ENCODE measurements at regions not wholly inside any gene's neighbourhood (a gene's known extent, or its start where the extent isn't known, plus 50 kb on each side); places are given as distances from the start of the nearest gene placed in this dataset.

DNA sequence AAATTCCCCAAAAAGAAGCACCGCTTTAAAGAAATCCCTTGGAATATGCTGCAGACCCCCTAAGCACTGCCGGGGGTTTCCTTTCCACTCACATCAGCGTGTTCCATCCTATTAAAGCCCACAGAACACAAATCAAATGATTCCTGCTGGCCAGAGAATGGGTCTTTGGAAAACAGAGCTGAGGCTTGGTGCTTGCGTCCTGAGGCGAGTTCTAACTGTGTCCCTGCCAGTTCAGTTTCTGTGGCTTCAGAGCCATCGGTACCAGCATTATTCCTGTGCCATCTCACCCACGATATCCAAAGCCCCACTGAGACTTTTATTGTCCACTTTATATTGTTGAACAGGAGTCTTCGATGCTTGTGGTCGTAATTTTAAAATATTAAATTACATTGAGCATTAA lies 142.0 kb upstream of the SYT13 start:
- TF ChIP-seq, protein P1, sequence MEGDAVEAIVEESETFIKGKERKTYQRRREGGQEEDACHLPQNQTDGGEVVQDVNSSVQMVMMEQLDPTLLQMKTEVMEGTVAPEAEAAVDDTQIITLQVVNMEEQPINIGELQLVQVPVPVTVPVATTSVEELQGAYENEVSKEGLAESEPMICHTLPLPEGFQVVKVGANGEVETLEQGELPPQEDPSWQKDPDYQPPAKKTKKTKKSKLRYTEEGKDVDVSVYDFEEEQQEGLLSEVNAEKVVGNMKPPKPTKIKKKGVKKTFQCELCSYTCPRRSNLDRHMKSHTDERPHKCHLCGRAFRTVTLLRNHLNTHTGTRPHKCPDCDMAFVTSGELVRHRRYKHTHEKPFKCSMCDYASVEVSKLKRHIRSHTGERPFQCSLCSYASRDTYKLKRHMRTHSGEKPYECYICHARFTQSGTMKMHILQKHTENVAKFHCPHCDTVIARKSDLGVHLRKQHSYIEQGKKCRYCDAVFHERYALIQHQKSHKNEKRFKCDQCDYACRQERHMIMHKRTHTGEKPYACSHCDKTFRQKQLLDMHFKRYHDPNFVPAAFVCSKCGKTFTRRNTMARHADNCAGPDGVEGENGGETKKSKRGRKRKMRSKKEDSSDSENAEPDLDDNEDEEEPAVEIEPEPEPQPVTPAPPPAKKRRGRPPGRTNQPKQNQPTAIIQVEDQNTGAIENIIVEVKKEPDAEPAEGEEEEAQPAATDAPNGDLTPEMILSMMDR (IDR thresholded peaks at IDR 0.05; ENCODE audit: insufficient read depth in 1 of 2, low read depth in 1 of 2, low read length in 1 of 2, severe bottlenecking in 1 of 2, unreplicated experiment in 1 of 2), result no peak
- CTCF ChIA-PET, result no interaction called here
- H3K36me3 Mint-ChIP-seq (ENCODE audit: insufficient read depth, unreplicated experiment), result peaks cover 6% of the 10 kb centered on the region
- intact Hi-C loops (cut with micrococcal nuclease; ENCODE audit: unreplicated experiment), result no loop called here
- peaks cover 3% of the 10 kb centered on the region for H3K27me3 ChIP-seq (replicated peaks; ENCODE audit: control insufficient read depth, insufficient read depth, low read length)
- H3K4me3 ChIP-seq (ENCODE audit: low read depth, low read length), result no peak overlapping the region
- H3K36me3 ChIP-seq (ENCODE audit: control insufficient read depth, insufficient read depth, low read length), result no peaks in the 10 kb centered on the region
- H3K4me1 ChIP-seq, result no peaks in the 10 kb centered on the region
- no peaks in the 10 kb centered on the region for H3K4me1 Mint-ChIP-seq (ENCODE audit: low read depth, unreplicated experiment)
- POLR2A ChIA-PET, result no interaction called here
- H3K9me3 ChIP-seq, result no peaks in the 10 kb centered on the region
- DNase-seq, result no peak
- H3K27me3 Mint-ChIP-seq (ENCODE audit: insufficient read depth, unreplicated experiment), result peaks cover 29% of the 10 kb centered on the region
- H3K9me3 Mint-ChIP-seq (ENCODE audit: unreplicated experiment), result no peaks in the 10 kb centered on the region
- H3K27ac Mint-ChIP-seq (ENCODE audit: unreplicated experiment), result no peak overlapping the region
- BruUV-seq (replicated peaks), result no TSS peak
- no peak overlapping the region for H3K4me3 Mint-ChIP-seq (ENCODE audit: unreplicated experiment)

DNA sequence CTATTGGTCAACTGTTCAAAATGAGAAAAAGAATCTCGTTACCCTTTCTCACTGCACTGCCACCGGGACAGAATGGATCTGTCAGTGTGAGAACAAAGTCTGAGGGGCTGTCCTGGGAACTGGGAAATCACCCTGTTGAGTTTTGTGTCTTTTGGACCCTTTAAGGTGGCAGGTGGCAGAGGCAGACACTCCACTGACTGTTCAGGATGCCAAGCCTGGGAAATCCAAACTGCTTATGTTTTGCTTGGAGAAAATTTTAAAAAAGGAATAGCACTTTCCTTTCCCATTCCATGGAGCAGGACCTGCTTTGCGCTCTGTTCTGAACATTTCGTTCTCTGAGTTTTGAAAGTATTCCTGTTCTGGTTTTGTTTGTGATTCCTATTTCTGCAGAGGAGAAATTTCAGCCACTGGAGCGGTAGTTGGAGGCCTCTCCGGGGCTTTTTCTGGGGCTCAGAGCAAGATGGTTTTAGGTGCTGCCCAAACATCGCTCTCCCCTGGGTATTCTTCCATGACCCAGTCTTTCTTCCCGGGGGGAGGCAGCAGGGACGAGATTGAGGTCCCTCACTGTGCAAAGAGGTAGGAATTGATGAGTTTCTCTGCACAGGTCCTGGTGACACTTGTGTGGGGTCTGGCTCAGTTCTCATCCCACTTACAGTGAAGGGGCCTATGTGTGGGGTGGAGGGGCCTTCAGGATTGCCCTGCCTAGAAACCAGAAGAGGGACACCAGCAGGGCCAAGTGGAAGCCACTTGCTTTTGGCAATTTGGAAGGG lies 138.5 kb upstream of the SYT13 start:
- no peaks in the 10 kb centered on the region for H3K36me3 ChIP-seq (ENCODE audit: control insufficient read depth, insufficient read depth, low read length)
- no peak overlapping the region for H3K4me3 Mint-ChIP-seq (ENCODE audit: unreplicated experiment)
- ChIA-PET CTCF (no interaction called here), POLR2A (no interaction called here)
- H3K27me3 ChIP-seq (replicated peaks; ENCODE audit: control insufficient read depth, insufficient read depth, low read length), result peaks cover 4% of the 10 kb centered on the region
- H3K27me3 Mint-ChIP-seq (ENCODE audit: insufficient read depth, unreplicated experiment), result peaks cover 26% of the 10 kb centered on the region
- no TSS peak for BruUV-seq (replicated peaks)
- TF ChIP-seq, protein P1 (IDR thresholded peaks at IDR 0.05; ENCODE audit: insufficient read depth in 1 of 2, low read depth in 1 of 2, low read length in 1 of 2, severe bottlenecking in 1 of 2, unreplicated experiment in 1 of 2), result no peak
- H3K4me3 ChIP-seq (ENCODE audit: low read depth, low read length), result no peak overlapping the region
- H3K27ac Mint-ChIP-seq (ENCODE audit: unreplicated experiment), result no peak overlapping the region
- H3K9me3 ChIP-seq, result 0 out of 2 replicates have a peak, but pooled peaks cover 2% of the 10 kb centered on the region
- H3K36me3 Mint-ChIP-seq (ENCODE audit: insufficient read depth, unreplicated experiment), result peaks cover 6% of the 10 kb centered on the region
- no peaks in the 10 kb centered on the region for H3K4me1 ChIP-seq
- H3K4me1 Mint-ChIP-seq (ENCODE audit: low read depth, unreplicated experiment), result no peaks in the 10 kb centered on the region
- DNase-seq, result no peak
- intact Hi-C loops (cut with micrococcal nuclease; ENCODE audit: unreplicated experiment), result no loop called here
- H3K9me3 Mint-ChIP-seq (ENCODE audit: unreplicated experiment), result no peaks in the 10 kb centered on the region

DNA sequence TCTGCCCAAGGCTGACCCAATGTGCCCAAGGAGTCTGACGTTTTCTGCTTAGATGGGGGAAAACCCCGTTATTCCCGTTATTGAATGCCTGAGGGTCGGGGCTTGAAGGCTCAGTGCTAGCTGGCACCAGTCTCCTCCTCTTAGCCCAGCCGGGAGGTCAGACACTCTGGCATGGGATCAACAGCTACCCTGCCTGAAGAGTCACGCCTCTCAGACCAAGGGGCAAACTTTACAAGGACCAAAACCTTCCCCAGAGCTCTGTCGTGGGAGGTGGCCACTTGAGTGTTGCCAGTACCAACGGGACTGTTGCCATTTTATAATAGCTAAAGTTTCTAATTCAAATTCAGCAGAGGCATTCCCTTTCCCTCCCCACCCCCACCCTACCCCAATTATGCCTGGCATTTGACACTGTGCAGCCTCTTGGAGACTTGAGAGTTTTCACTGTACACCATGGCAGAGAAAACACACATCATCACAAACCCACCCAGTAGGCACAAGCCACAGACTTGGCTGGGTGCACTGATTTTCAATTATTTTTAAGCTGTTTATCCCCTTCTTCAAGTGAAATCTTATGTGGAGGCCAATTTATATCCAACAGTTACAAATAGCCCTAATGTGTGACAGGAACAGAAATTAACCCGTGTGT lies 137.5 kb upstream of the SYT13 start:
- intact Hi-C loops (cut with micrococcal nuclease; ENCODE audit: unreplicated experiment), result no loop called here
- POLR2A ChIA-PET, result no interaction called here
- Histone ChIP-seq H3K27me3 (replicated peaks; ENCODE audit: control insufficient read depth, insufficient read depth, low read length) (peaks cover 4% of the 10 kb centered on the region), H3K36me3 (ENCODE audit: control insufficient read depth, insufficient read depth, low read length) (no peaks in the 10 kb centered on the region), H3K4me3 (ENCODE audit: low read depth, low read length) (no peak overlapping the region), H3K4me1 (no peaks in the 10 kb centered on the region), H3K9me3 (peaks cover 8% of the 10 kb centered on the region; the same call in 1 of the 2 replicates)
- H3K36me3 Mint-ChIP-seq (ENCODE audit: insufficient read depth, unreplicated experiment), result peaks cover under 1% of the 10 kb centered on the region
- BruUV-seq (replicated peaks), result no TSS peak
- no peaks in the 10 kb centered on the region for H3K9me3 Mint-ChIP-seq (ENCODE audit: unreplicated experiment)
- no peak for DNase-seq
- peaks cover 21% of the 10 kb centered on the region for H3K27me3 Mint-ChIP-seq (ENCODE audit: insufficient read depth, unreplicated experiment)
- CTCF ChIA-PET, result no interaction called here
- H3K27ac Mint-ChIP-seq (ENCODE audit: unreplicated experiment), result no peak overlapping the region
- no peak overlapping the region for H3K4me3 Mint-ChIP-seq (ENCODE audit: unreplicated experiment)
- TF ChIP-seq, protein P1 (IDR thresholded peaks at IDR 0.05; ENCODE audit: insufficient read depth in 1 of 2, low read depth in 1 of 2, low read length in 1 of 2, severe bottlenecking in 1 of 2, unreplicated experiment in 1 of 2), result no peak
- no peaks in the 10 kb centered on the region for H3K4me1 Mint-ChIP-seq (ENCODE audit: low read depth, unreplicated experiment)

Measured in Caco-2 (cell line).